ENCODE measurements at regions not wholly inside any gene's neighbourhood (a gene's known extent, or its start where the extent isn't known, plus 50 kb on each side); places are given as distances from the start of the nearest gene placed in this dataset.

- no TSS peak for BruUV-seq (replicated peaks)
- Histone ChIP-seq H3K27me3 (replicated peaks; ENCODE audit: control insufficient read depth, insufficient read depth, low read length) (no peaks in the 10 kb centered on the region), H3K4me1 (peaks cover 53% of the 10 kb centered on the region), H3K4me3 (ENCODE audit: low read depth, low read length) (no peak overlapping the region), H3K36me3 (ENCODE audit: control insufficient read depth, insufficient read depth, low read length) (no peaks in the 10 kb centered on the region), H3K9me3 (no peaks in the 10 kb centered on the region)
- H3K4me3 Mint-ChIP-seq (ENCODE audit: unreplicated experiment): no peak overlapping the region
- peak overlapping the region; percentile 99 for H3K27ac Mint-ChIP-seq (ENCODE audit: unreplicated experiment)
- H3K36me3 Mint-ChIP-seq (ENCODE audit: insufficient read depth, unreplicated experiment): no peaks in the 10 kb centered on the region
- peak in 1 of 2 experiments; percentile 32 for DNase-seq
- POLR2A ChIA-PET: no interaction called here
- H3K9me3 Mint-ChIP-seq (ENCODE audit: unreplicated experiment): no peaks in the 10 kb centered on the region
- H3K4me1 Mint-ChIP-seq (ENCODE audit: low read depth, unreplicated experiment): peaks cover 28% of the 10 kb centered on the region
- H3K27me3 Mint-ChIP-seq (ENCODE audit: insufficient read depth, unreplicated experiment): no peaks in the 10 kb centered on the region
- intact Hi-C loops (cut with micrococcal nuclease; ENCODE audit: unreplicated experiment): no loop called here
- no peak for TF ChIP-seq CTCF (IDR thresholded peaks at IDR 0.05; ENCODE audit: insufficient read depth in 1 of 2, low read depth in 1 of 2, low read length in 1 of 2, severe bottlenecking in 1 of 2, unreplicated experiment in 1 of 2)
- CTCF ChIA-PET: no interaction called here
Observed at GRCh38 chr7:375901-376305, 85.9 kb downstream of the FOXL3 start.

- peaks cover 47% of the 10 kb centered on the region for H3K4me1 ChIP-seq
Observed at GRCh38 chr7:376306-377079, 86.5 kb downstream of the FOXL3 start.

More at GRCh38 chr7:376306-377079, 86.5 kb downstream of the FOXL3 start:
- H3K27me3 Mint-ChIP-seq (ENCODE audit: insufficient read depth, unreplicated experiment): no peaks in the 10 kb centered on the region
- no TSS peak for BruUV-seq (replicated peaks)
- intact Hi-C loops (cut with micrococcal nuclease; ENCODE audit: unreplicated experiment): no loop called here
- Histone ChIP-seq H3K9me3 (no peaks in the 10 kb centered on the region), H3K27me3 (replicated peaks; ENCODE audit: control insufficient read depth, insufficient read depth, low read length) (no peaks in the 10 kb centered on the region), H3K36me3 (ENCODE audit: control insufficient read depth, insufficient read depth, low read length) (no peaks in the 10 kb centered on the region), H3K4me3 (ENCODE audit: low read depth, low read length) (no peak overlapping the region)
- no peaks in the 10 kb centered on the region for H3K36me3 Mint-ChIP-seq (ENCODE audit: insufficient read depth, unreplicated experiment)
- H3K9me3 Mint-ChIP-seq (ENCODE audit: unreplicated experiment): no peaks in the 10 kb centered on the region
- no peak for DNase-seq
- H3K4me3 Mint-ChIP-seq (ENCODE audit: unreplicated experiment): no peak overlapping the region
- CTCF ChIA-PET: no interaction called here
- TF ChIP-seq CTCF (IDR thresholded peaks at IDR 0.05; ENCODE audit: insufficient read depth in 1 of 2, low read depth in 1 of 2, low read length in 1 of 2, severe bottlenecking in 1 of 2, unreplicated experiment in 1 of 2): no peak
- peaks cover 25% of the 10 kb centered on the region for H3K4me1 Mint-ChIP-seq (ENCODE audit: low read depth, unreplicated experiment)
- POLR2A ChIA-PET: no interaction called here
- H3K27ac Mint-ChIP-seq (ENCODE audit: unreplicated experiment): no peak overlapping the region
